GM18511 (cell line): ENCODE measurements at regions not wholly inside any gene's neighbourhood (a gene's known extent, or its start where the extent isn't known, plus 50 kb on each side); places are given as distances from the start of the nearest gene placed in this dataset.

Experiments
- ATAC-seq: cut with Tn5 transposase; IDR thresholded peaks from one replicate; pipeline ENCODE4 v1.9.1; 2021; ENCODE audit warnings: mild to moderate bottlenecking, moderate library complexity; ENCODE audit not compliant: unreplicated experiment

GRCh38 chrX:9339603-9340491 is 125.0 kb upstream of the TBL1X start:
- ATAC-seq = no peak

GRCh38 chrX:9340598-9341290 is 124.1 kb upstream of the TBL1X start:
- peak; percentile 54 for ATAC-seq

DNA sequence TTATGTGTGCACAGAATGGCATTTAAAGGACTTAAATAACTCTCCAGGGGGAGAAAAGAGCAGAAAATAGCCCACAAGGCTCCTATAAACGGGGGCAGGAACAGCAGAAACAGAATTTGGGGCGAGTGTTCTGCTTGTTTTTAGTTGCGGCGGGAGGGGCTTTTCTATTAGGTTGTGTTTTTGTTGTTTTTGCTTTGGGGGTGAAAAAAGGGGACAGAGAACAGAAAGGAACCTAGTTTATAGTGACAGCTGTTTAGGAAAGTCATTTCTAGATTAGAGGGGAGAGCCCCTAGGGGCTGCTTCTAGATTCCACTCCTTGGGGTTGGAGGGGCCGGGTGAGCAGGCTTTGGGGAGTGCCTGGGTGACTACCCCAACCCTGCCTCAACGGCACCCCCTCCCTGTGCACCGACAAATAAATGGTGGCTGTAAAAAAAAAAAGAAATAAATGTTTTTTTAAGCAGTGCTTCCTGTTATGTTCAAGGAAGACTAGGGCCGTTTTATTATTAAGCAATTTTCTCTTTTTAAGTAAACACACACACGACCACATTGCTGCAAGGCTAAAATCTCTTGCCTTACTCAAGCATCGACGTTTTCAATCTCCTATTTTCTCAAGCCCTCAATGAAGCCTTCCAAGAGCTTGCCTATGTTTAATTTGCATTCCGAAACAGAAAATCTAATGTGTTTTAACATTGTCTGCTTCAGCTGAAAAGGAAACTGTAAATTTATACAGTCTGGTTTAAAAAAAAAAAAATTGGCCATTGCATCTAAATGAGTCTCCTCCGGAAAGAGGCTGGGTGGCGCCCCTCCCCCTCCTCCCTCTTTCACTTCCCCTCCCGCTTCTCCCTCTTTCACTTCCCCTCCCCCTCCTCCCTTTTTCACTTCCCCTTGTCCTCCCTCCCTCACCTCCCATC is 123.3 kb upstream of the TBL1X start:
- peak; percentile 85 for ATAC-seq

DNA sequence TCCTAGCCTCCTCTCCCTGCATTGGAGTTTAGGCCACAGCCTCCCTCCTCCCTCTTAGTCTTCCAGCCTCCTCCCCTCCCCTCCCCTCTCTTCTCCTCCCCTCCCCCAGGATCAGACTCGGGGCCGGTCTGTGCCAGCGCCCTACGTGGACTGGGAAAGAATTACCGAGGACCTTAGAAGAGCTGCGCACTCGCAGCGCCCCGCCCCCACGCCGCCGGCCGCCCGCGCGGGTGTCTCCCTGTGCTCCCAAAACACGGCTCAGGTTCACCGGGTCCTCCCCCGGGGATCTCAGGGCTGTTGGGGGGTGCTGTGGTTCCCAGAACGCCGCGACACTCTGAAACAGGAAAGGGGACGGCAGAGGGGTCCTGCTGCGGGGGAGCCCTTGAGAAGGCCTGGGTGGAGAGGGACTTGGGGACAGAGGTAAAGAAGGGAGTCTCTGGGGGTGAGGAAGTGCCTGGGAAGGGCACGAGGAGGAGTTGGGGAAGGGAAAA is 122.3 kb upstream of the TBL1X start:
- no peak for ATAC-seq

- ATAC-seq = no peak
Measured at GRCh38 chrX:9343971-9344370, 120.9 kb upstream of the TBL1X start.

GRCh38 chrX:9345957-9346356 is 118.9 kb upstream of the TBL1X start:
- no peak for ATAC-seq

DNA sequence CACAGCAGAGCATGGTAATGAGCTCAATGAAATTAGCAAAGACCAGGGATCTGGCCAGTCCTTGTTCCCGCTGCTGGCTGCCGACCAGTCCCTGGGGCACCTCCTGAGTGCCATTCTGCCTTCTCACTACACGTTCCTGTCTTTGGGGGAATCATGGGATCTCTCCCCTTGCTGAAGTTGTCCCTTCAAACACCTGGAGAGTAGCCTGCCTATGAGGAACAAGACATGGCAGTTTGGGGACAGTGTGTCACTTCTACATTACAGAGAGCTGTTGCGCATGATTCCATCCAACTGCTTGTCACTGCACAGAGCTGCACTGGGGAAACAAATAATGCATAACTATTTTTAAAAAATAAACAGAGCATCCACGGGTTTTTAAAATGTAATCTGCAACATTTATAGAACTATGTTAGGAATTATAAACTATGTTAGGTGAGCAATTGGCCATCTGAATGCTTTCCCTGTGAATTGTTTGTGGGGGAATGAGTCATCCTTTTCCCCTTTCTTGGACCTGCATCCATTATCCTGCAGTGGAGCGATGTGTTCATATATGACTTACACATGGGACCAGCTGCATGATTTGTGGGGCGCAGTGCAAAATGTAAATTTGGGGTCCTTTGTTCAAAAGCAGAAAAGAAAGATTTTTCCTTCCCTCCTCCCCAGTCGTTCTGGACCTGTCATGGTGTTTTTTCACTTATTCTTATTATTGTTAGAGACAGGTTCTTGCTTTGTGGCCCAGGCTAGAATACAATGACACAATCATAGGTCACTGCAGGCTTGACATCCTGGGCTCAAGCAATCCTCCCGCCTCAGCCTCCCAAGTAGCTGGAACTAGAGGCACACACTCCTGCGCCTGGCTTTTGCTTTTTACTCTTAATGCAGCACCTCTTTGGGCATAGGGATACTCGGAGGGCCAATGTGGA is 115.0 kb upstream of the TBL1X start:
- ATAC-seq = no peak

DNA sequence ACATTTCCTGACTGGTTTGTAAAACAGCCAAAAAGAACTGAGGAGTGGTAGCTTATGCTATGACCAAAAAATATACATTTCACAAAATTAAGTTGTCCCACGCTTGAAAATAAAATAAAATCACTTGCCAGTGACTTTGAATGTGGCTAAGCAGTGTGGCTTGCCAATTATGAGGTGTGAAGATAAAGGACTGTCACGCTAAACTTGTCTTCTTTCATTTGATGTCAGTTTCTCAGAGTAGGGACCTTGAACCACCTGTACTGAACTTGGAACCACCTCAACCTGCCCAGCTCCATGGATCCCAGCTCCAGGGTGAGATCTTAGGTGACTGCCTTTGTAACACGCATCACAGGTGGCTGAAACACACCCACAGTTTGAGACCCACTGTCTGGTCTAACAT is 113.7 kb upstream of the TBL1X start:
- ATAC-seq = no peak

DNA sequence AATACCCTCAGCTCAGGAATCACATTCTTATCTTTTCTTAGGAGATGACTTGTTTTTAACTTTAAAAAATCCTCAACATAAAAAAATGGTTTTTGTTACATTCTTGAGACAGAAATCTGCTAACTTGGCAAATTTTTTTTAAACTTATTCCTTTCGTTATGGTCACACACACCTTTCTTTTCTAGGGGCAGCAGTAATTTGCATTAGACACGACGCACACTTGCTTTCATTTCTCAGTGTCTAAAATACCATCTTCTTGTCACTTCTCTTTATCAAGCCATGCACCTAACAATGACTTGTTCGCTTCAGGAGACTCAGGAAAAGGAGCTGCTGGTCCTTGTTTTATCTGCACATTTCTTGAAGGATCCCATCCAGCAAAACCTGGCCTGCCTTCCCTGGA is 112.6 kb upstream of the TBL1X start:
- ATAC-seq = peak; percentile 72

- peak; percentile 72 for ATAC-seq
Measured at GRCh38 chrX:9352694-9353411, 112.0 kb upstream of the TBL1X start.

DNA sequence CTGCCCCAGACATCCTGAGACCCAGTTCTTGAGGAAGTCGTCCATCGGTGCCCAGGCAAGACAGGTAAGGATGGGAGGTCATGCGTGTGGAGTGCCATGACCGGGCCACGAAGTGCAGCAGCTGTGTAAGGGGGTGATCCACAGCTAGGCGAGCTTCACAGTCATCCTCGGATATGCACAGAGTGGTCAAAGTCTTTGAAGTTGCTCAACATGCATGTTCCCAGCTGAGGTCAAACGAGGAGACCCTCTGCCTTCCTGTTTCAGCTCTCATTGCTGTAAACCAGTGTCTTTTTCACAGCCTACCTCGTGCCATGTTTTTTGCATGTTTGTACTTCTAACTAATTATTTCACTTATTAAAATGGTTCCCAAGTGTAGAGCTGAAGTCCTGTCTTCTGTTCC is 109.9 kb upstream of the TBL1X start:
- ATAC-seq = no peak

DNA sequence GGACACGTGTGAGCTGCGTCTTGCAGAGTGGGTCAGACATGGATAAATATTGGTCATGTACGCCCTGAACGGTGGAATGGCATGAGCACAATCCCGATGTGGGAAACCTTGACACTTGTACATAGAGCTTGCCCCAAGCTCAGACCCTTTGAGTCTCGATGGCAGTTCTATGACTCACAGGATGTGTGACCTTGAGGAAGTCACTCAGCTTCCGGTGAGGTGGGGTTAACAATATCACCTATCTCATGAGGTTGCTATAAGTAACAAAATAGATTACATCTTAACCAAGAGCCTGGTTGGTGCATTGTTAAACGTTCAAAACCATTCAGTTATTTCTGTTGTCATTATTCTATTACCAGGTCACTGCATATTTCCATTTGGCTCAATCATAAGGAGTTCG is 109.1 kb upstream of the TBL1X start:
- no peak for ATAC-seq

DNA sequence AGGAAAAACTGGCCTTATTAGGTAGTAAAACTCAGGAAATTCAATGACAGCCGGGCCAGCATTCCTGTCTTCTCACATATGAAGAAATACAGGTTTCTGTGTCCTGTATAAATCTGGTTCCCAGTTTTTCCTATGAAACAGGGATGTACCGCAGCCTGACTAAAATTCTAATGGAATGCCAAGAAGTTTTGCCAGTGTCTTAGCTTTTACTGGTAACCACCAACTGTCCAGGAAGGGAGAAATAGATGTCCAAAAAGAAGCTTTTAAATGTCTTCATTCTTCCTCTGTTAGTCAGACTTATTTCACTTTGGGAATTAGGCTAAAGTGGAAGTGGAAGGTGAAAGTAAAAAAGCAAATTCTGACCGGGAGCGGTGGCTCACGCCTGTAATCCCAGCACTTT is 108.0 kb upstream of the TBL1X start:
- ATAC-seq = no peak

DNA sequence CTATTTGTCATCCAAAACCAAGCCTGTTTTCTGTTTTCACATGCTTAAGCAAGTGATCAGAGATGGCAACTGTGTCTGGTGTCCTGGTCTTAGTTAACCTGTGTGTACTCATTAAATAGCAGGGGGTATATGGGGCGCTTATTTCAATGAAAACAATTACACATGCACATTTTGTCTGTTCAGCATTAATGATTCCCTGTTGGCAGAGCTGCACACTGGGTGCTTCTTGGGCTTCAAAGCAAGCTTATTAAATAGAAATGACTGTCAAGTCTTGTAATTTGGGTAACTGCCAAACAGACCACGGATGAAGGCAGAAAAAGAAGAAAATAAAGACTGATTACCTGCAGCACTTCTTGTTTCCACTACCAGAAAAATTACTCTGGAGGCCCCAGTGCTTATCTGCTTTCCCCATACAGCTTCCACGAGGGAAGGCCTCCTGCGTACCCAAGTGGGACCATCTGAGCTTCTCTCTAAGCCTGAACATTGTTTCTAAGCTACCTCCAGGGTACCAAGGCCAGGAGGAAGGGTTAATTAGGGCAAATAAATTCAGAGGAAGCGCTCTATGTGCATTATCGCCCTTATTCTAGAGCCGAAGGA is 107.2 kb upstream of the TBL1X start:
- ATAC-seq = no peak

DNA sequence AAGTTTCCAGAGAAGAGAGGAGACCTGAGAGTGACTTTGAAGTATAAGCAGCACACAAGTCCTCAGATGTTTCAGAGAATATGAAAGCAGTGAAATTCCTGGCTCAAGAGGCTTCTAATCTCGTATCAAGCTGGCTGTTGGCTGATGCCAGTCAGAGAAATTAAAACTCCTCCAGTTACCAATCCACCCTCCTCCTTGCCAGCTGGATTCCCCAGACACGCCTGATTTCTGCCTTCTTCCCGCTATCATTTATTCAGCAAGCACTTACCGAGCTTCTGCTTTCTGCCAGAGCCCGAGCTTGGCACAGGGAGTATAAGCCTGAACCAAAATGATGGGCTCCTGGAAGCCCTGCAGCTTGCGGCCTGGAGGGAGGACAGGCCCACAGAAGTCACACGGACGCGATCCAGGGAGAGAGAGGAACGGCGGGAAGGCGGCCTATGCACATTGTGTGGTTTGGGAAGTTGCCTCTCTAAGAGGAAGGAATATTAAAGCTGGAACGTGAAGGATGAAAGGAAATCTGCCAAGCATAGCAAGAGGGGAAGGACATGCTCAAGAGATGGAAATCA is 102.4 kb upstream of the TBL1X start:
- no peak for ATAC-seq

GRCh38 chrX:9367421-9367820 is 97.4 kb upstream of the TBL1X start:
- ATAC-seq = no peak

DNA sequence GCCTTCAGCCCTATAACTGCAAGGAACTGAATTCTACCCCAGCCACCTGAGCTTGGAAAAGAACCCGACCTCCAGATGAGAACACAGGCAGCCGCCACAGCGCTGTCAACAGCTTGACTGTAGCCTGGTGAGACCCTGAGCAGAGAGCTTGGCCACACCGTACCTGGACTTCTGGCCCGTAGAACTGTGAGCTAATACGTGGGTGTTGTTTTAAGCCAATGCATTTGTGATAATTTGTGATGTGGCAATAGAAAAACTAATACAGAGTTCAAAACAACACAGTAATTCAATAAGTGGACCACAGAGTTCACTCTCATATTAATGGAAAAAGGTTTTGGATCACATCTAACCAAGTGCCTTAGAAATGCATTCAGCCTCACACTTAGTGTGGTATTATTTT is 96.6 kb upstream of the TBL1X start:
- ATAC-seq = no peak

- ATAC-seq = no peak
Measured at GRCh38 chrX:9369802-9370291, 95.0 kb upstream of the TBL1X start.

DNA sequence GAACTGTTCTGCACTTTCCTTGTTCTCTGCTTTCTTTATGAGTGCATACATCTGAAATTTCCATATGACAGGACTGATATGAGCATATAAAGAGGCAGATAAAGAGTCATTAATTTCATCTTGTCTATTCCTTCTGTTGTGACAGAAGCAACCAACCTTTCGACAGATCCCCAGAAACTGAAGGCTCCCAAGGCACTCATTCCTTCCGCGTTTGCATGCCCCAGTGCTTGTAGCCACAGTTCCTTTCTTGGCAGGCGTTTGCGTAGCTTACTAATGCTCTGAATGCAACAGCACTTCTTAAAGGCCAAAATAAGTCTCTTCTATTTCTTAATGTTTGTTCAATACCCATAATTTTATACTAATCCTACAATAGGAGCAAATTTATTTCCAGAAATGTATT is 94.0 kb upstream of the TBL1X start:
- no peak for ATAC-seq
